HG03039 (cell line): ENCODE measurements at regions not wholly inside any gene's neighbourhood (a gene's known extent, or its start where the extent isn't known, plus 50 kb on each side); places are given as distances from the start of the nearest gene placed in this dataset.

Source experiments
- ATAC-seq: cut with Tn5 transposase; IDR thresholded peaks from one replicate; pipeline ENCODE4 v1.9.1; 2021; ENCODE audit warnings: mild to moderate bottlenecking, moderate library complexity; ENCODE audit not compliant: unreplicated experiment

DNA sequence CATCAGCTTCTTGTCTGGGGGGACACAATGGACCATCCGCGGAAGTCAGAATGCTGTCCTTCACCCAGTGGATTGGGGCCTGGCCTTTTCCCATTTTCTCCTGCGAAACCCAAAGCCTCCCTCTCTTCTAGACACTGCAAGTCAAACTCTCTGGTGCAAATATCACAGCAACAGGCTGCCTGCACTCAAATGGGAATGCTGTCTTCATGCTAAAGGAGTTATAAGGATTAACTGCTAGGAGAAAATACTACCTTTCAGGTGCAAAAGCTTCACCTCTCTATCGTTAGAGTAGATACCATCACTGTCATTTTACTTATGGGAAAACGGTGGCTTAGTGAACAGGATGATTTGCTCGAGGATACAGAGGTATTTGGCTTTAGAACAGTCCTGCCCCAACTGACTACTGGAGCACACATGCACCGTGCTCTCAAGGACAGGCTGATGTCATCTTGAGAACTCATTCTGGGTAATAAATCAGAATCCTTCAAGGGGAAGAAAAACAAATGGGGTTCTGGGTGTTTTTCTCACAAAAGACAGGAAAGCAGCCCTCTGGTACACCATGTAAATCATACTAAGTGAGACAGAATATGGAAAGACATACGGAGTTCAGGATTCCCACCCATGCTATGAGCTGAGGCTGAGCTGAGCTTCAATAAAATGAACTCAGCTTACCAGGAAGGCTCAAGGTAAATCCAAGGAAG is 100.9 kb downstream of the SAMD9 start:
- ATAC-seq = no peak

GRCh38 chr7:93015779-93016481 is 101.8 kb downstream of the SAMD9 start:
- no peak for ATAC-seq

DNA sequence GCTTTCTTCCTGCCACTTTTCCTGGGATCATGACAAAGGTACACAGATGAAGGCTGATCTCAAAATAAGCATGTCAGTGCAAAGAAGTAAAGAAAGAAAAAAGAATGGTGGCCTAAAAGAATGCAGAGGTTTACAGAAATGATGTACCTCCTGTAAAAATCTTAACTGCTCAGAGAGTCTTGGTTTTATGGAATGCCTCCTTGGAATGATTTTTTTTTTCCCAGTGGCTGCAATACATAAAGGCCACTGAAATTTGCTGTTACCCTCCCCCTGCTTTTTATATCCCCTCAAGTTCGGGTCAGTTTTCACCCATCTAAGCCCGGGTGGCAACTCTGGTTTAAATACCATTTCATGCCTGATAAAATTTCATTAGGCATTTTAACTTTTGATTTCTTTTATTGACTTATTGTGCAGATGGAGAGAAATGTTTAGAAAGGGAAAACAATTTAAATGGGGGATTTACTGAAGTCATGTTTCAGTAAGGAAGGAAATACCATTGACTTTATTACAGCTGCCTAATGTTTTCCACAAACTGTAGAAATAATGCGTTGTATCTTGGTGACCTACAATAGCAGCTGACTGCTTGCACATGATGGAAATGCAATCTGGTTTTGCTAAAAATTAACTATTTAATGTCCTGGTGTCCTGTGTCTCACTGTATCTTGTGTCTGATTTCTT is 102.5 kb downstream of the SAMD9 start:
- ATAC-seq = no peak

- no peak for ATAC-seq
Observed at GRCh38 chr7:93014410-93014809, 103.4 kb downstream of the SAMD9 start.

DNA sequence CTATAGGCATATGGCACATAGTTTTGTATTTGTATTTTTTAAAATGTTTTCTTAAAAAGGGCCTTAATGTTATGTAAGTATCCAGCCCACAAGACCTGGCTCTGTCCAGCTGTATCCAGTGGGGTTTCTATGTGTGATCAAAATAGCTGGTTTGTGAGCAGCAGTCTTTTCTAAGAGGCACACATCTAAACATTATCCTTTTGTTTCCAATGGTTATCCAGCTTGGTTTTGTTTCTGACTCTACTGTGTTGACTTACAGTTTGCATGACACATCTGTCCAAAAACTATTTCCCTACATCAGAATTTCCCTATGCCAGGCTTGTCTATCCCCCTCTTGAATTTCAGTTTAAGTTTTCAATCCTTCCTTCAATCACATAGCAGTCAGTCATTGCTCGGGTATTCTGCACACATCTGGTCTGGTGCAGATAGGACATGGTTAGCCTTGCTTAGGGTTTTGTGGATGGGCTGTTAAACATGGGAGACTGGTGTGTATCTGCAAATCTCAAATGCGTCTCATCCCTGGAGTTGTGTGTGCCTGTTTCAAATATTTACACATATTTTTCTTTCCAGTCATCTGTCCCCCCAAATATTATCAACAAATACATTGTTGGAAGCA is 104.2 kb downstream of the SAMD9 start:
- ATAC-seq = no peak

- no peak for ATAC-seq
Observed at GRCh38 chr7:93011351-93012294, 106.2 kb downstream of the SAMD9 start.

DNA sequence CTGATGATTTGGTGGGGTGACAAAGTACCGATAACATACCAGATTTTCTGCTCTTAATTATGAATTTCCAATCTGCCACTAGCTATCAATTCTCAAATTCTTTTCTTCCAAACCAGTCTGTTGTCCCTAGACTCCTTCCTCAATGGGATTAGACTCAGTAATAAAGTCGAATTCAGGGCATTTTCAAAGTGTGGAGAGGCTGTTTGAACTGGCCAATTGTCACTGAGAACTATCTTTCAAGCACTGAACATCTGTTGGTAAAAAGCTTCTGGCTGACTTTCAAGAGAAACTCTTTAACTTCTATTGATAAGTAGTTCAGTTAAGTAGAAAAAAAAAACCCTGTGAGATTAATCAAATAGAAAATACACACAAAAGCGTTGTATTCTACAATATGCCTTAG is 108.9 kb downstream of the SAMD9 start:
- no peak for ATAC-seq

- no peak for ATAC-seq
Observed at GRCh38 chr7:93006480-93007095, 111.2 kb downstream of the SAMD9 start.

GRCh38 chr7:93004906-93005305 is 112.9 kb downstream of the SAMD9 start:
- ATAC-seq = no peak

DNA sequence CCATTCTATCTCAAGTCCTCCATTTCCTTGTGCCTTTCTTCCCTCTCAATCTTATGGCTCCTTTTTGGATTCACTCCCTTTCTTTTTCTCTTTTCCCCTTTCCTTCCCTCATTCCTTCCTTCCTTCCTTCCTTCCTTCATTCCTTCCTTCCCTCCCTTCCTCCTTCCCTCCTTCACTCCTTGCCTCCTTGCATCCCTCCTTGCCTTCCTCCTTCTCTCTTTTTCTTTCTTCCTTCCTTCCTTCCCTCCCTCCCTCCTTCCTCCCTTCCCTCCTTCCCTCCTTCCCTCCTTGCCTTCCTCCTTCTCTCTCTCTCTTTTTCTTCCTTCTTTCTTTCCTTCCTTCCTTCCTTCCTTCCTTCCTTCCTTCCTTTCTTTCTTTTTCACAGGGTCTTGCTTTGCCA is 120.1 kb downstream of the SAMD9 start:
- ATAC-seq = no peak

- ATAC-seq = no peak
Observed at GRCh38 chr7:92997152-92997551, 120.6 kb downstream of the SAMD9 start.

GRCh38 chr7:92994901-92995300 is 122.9 kb downstream of the SAMD9 start:
- ATAC-seq = no peak

- no peak for ATAC-seq
Observed at GRCh38 chr7:92992932-92993331, 124.8 kb downstream of the SAMD9 start.

GRCh38 chr7:92992483-92992882 is 125.3 kb downstream of the SAMD9 start:
- no peak for ATAC-seq

- no peak for ATAC-seq
Observed at GRCh38 chr7:92991190-92991589, 126.6 kb downstream of the SAMD9 start.

DNA sequence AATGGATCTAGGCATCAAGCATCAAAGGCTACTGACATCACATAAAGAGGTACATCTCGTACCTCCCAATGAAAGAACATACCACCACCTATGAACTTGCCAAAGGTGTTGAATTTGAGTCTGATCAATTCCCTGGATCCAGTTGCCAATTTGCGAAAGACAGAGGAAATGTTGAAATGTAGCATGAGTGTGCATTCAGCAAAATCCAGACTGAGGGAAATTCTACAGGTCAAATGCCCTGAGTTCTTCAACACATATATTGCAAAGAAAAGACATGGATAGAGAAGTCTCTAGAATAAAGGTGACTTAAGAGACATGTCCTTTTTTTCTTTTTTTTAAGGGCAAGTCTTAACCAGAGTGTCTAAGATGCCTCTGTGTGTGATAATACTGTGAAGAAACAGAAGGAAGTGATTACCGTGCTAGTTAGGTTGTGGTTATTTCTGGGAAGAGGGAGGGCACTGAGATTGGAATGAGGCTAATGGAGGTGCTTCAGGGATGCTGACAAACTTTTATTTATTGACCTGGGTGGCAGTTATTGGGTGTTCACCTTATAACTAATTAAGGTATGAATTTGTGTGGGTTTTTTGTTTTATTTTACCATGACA is 128.7 kb downstream of the SAMD9 start:
- ATAC-seq = no peak

GRCh38 chr7:92988051-92988450 is 129.7 kb downstream of the SAMD9 start:
- no peak for ATAC-seq

DNA sequence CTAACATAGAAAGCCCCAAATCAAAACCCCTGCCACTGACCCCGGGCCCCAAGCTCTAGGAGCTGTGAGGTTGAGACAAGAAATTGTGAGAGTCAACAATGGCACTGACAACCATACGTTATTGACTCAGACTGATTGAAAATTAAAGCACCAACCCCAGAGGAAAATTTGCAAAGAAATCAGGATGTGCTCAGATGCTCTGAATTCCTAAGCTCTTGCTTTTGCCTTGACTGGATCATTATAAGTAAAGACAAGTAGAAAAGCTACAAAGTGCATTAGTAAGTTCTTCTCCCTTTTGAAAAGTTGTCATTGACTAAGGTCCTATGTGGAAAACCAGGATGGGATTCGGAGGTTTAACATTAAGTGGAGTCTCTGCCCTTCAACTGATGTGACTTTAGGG is 130.2 kb downstream of the SAMD9 start:
- no peak for ATAC-seq

- ATAC-seq = no peak
Observed at GRCh38 chr7:92987095-92987494, 130.7 kb downstream of the SAMD9 start.

DNA sequence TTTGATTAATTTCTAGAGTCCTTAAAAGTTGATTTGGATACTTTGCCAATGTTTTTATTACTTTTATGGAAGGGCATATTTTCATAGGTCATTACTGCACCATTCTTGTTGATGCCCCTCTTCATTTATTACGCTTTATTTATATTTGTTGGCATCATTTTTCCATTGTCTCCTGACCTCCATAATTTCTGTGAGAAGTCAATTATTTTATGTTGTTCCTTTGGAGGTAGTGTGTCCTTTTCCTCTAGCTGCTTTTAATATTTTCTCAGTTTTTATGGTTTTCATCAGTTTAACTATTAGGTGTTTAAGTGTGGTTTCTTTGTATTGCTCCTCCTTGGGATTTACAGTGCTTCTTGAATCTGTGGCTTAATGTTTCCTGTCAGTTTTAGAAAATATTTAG is 134.9 kb downstream of the SAMD9 start:
- no peak for ATAC-seq
